ENCODE measurements at regions not wholly inside any gene's neighbourhood (a gene's known extent, or its start where the extent isn't known, plus 50 kb on each side); places are given as distances from the start of the nearest gene placed in this dataset.

GRCh38 chr3:63124090-63124489 is 154.0 kb upstream of the SYNPR start:
- ChIA-PET POLR2A (ENCODE audit: partially characterized antibody) (no interaction called here), CTCF (ENCODE audit: partially characterized antibody) (interaction anchor here (0.8 to 1.8 kb wide), 3 partner anchors 14 to 104 kb away, joined by 3 to 5 read pairs (median 5); no protein-coding TSS in a partner anchor)
- H3K79me1 ChIP-seq (ENCODE audit: low read depth, low read length), result no peaks in the 10 kb centered on the region
- no peak overlapping the region for H3K4ac ChIP-seq (replicated peaks; ENCODE audit: insufficient read length, low read depth, low read length)
- no peak for DNase-seq (ENCODE audit: low read depth in 1 of 2, low spot score in 2 of 2)
- H3K14ac ChIP-seq (ENCODE audit: insufficient read length), result no peak overlapping the region
- H4K8ac ChIP-seq (ENCODE audit: extremely low read depth, insufficient read depth, low read length), result no peak overlapping the region
- no peak overlapping the region for H2BK5ac ChIP-seq (ENCODE audit: low read depth, low read length)
- no peak overlapping the region for H4K91ac ChIP-seq (replicated peaks; ENCODE audit: insufficient read length, low read length)
- no peak overlapping the region for H3K27ac ChIP-seq (ENCODE audit: low read depth, low read length)
- H2BK120ac ChIP-seq (replicated peaks; ENCODE audit: low read depth, low read length), result no peak overlapping the region
- no peak overlapping the region for H3K56ac ChIP-seq (replicated peaks; ENCODE audit: insufficient read length, low read depth, low read length)
- H3K23ac ChIP-seq (ENCODE audit: insufficient read length), result no peak overlapping the region
- H2BK20ac ChIP-seq (ENCODE audit: low read length), result no peak overlapping the region
- no peak overlapping the region for H2BK12ac ChIP-seq (ENCODE audit: low read depth, low read length)
- no peak overlapping the region for H2AFZ ChIP-seq (ENCODE audit: low read length)
- no peaks in the 10 kb centered on the region; a peak in 3 of 7 replicates for H3K4me1 ChIP-seq (replicated peaks in 1 of 4; ENCODE audit: control insufficient read depth in 3 of 4, insufficient read depth in 4 of 4, low read length in 3 of 4)
- no peaks in the 10 kb centered on the region for H3K23me2 ChIP-seq (ENCODE audit: low read depth, low read length)
- TF ChIP-seq RFX5 (IDR thresholded peaks at IDR 0.05; ENCODE audit: borderline replicate concordance, low read depth, low read length) (no peak), BACH1 (IDR thresholded peaks at IDR 0.05; ENCODE audit: low read length) (no peak), CEBPB (IDR thresholded peaks at IDR 0.05; ENCODE audit: low read depth, low read length) (no peak), CTCF (IDR thresholded peaks at IDR 0.05; ENCODE audit: control extremely low read depth in 1 of 3, insufficient read depth in 1 of 3, low read depth in 1 of 3, low read length in 3 of 3) (no peak), RAD21 (IDR thresholded peaks at IDR 0.05 in 1 of 2, conservative IDR thresholded peaks at IDR 0.05 in 1 of 2; ENCODE audit: low read depth in 2 of 2, low read length in 2 of 2) (no peak), KDM4A (IDR thresholded peaks at IDR 0.05; ENCODE audit: low read depth, low read length, severe bottlenecking) (no peak), ASH2L (IDR thresholded peaks at IDR 0.05; ENCODE audit: low read length) (no peak), ZNF274 (IDR thresholded peaks at IDR 0.05; ENCODE audit: borderline replicate concordance, extremely low read depth, low read length) (no peak), SIX5 (IDR thresholded peaks at IDR 0.05; ENCODE audit: low read depth, low read length) (no peak)
- FAIRE-seq, result no peak
- H3K36me3 ChIP-seq (ENCODE audit: control insufficient read depth in 2 of 4, insufficient read depth in 4 of 4, low read length in 3 of 4), result peaks cover 0 to 16% (median 0%) of the 10 kb centered on the region in 4 experiments; a peak in 3 of 8 replicates
- no peaks in the 10 kb centered on the region for H3K9me3 ChIP-seq (ENCODE audit: insufficient read depth in 2 of 2, low read depth in 1 of 2, low read length in 1 of 2)
- H3K4me3 ChIP-seq (ENCODE audit: extremely low read depth in 1 of 4, insufficient read depth in 2 of 4, low read depth in 3 of 4, low read length in 4 of 4), result no peak overlapping the region
- no peak overlapping the region for H4K5ac ChIP-seq (ENCODE audit: insufficient read length, low read depth, low read length)
- H2BK15ac ChIP-seq (ENCODE audit: low read length), result no peak overlapping the region
- H2AK5ac ChIP-seq (ENCODE audit: low read depth, low read length), result no peak overlapping the region
- no peaks in the 10 kb centered on the region for H3K79me2 ChIP-seq (ENCODE audit: control insufficient read depth in 1 of 2, insufficient read depth in 2 of 2, low read length in 2 of 2)
- no peak overlapping the region for H3K4me2 ChIP-seq (ENCODE audit: insufficient read depth in 1 of 2, low read depth in 2 of 2, low read length in 2 of 2)
- H3K9ac ChIP-seq (replicated peaks in 1 of 4; ENCODE audit: extremely low read depth in 1 of 4, low read depth in 3 of 4, low read length in 3 of 4), result no peak overlapping the region
- 88% methylated on average over 3 of the region's 3 CpGs; no CpG with 5 or more reads in 1 of the 2 experiments for WGBS, 2 experiments (ENCODE audit: extremely low coverage in 1 of 2, insufficient coverage in 1 of 2, insufficient read length in 1 of 2, insufficient replicate concordance in 2 of 2, low coverage in 1 of 2, low lambda C conversion rate in 2 of 2, missing lambda C conversion rate in 1 of 2)
- no peak overlapping the region for H3K18ac ChIP-seq (ENCODE audit: extremely low read depth, low read length)
- H4K20me1 ChIP-seq (replicated peaks in 1 of 2; ENCODE audit: control insufficient read depth in 1 of 2, insufficient read depth in 2 of 2, low read length in 2 of 2), result no peaks in the 10 kb centered on the region
- H3K27me3 ChIP-seq (replicated peaks in 1 of 4; ENCODE audit: control insufficient read depth in 3 of 4, extremely low read depth in 1 of 4, insufficient read depth in 3 of 4, low read length in 3 of 4), result no peaks in the 10 kb centered on the region
